ENCODE measurements at regions not wholly inside any gene's neighbourhood (a gene's known extent, or its start where the extent isn't known, plus 50 kb on each side); places are given as distances from the start of the nearest gene placed in this dataset.

DNA sequence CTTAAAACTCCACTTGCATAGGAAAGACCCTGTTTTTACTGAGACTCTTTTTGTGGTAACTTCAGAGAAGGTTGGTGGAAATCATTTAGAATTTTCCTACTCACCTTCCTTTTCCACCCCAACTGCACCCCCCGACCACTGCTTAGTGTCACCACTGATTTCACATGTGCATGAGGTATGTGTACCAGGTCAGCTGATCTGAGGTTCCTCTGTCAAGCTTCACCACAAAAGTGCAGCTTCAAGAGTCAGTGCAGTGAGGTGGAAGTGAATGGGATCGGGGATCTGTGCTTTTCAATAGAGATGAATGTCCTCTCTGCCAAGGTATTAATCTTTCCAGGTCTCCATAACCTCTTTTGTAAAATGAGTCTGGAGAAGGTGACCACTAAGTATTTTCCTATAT, 260.5 kb upstream of the WWC1 start:
- H3K27me3 ChIP-seq = no peaks in the 10 kb centered on the region
- H3K4me1 ChIP-seq = no peaks in the 10 kb centered on the region
- TF ChIP-seq, protein P1, sequence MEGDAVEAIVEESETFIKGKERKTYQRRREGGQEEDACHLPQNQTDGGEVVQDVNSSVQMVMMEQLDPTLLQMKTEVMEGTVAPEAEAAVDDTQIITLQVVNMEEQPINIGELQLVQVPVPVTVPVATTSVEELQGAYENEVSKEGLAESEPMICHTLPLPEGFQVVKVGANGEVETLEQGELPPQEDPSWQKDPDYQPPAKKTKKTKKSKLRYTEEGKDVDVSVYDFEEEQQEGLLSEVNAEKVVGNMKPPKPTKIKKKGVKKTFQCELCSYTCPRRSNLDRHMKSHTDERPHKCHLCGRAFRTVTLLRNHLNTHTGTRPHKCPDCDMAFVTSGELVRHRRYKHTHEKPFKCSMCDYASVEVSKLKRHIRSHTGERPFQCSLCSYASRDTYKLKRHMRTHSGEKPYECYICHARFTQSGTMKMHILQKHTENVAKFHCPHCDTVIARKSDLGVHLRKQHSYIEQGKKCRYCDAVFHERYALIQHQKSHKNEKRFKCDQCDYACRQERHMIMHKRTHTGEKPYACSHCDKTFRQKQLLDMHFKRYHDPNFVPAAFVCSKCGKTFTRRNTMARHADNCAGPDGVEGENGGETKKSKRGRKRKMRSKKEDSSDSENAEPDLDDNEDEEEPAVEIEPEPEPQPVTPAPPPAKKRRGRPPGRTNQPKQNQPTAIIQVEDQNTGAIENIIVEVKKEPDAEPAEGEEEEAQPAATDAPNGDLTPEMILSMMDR (IDR thresholded peaks at IDR 0.05) = no peak
- no peak overlapping the region for H3K27ac ChIP-seq
- intact Hi-C loops (cut with DNase I) = no loop called here
- DNase-seq (no peak), ATAC-seq (no peak)
- no peaks in the 10 kb centered on the region for H3K9me3 ChIP-seq
- no peaks in the 10 kb centered on the region for H3K36me3 ChIP-seq
- H3K4me3 ChIP-seq = no peak overlapping the region

DNA sequence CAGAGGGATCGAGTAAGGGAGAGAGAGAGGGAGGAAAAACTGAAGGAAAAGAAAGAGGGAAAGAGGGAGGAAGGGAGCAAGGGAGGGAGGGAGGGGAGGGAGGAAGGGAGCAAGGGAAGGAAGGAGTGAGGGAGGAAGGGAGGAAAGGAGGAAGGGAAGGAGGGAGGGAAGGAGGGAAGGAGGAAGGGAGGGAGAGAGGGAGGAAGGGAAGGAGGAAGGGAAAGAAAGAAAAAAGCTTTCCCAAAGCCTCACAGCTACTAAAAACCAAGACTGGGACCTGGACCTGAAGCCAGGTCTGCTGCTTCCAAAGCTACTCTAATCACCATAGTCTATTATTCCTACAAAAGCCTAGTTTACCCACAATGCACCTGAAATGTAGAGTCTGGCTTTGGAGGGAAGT, 259.8 kb upstream of the WWC1 start:
- Histone ChIP-seq H3K9me3 (no peaks in the 10 kb centered on the region), H3K27me3 (no peaks in the 10 kb centered on the region), H3K4me1 (no peaks in the 10 kb centered on the region), H3K27ac (no peak overlapping the region), H3K36me3 (no peaks in the 10 kb centered on the region), H3K4me3 (no peak overlapping the region)
- TF ChIP-seq, protein P1 (IDR thresholded peaks at IDR 0.05) = no peak
- intact Hi-C loops (cut with DNase I) = no loop called here
- ATAC-seq = no peak
- DNase-seq = no peak

GRCh38 chr5:168039039-168039438, 252.4 kb upstream of the WWC1 start:
- ATAC-seq = no peak
- Histone ChIP-seq H3K4me1 (no peaks in the 10 kb centered on the region), H3K27me3 (peaks cover 5% of the 10 kb centered on the region), H3K4me3 (no peak overlapping the region), H3K9me3 (no peaks in the 10 kb centered on the region), H3K36me3 (no peaks in the 10 kb centered on the region), H3K27ac (no peak overlapping the region)
- intact Hi-C loops (cut with DNase I) = no loop called here
- TF ChIP-seq, protein P1 (IDR thresholded peaks at IDR 0.05) = no peak
- no peak for DNase-seq

GRCh38 chr5:168039566-168040248, 251.7 kb upstream of the WWC1 start:
- Histone ChIP-seq H3K9me3 (no peaks in the 10 kb centered on the region), H3K27ac (no peak overlapping the region), H3K4me3 (no peak overlapping the region), H3K36me3 (no peaks in the 10 kb centered on the region), H3K27me3 (peaks cover 5% of the 10 kb centered on the region), H3K4me1 (no peaks in the 10 kb centered on the region)
- no peak for DNase-seq
- TF ChIP-seq, protein P1 (IDR thresholded peaks at IDR 0.05) = no peak
- ATAC-seq = no peak
- intact Hi-C loops (cut with DNase I) = no loop called here

DNA sequence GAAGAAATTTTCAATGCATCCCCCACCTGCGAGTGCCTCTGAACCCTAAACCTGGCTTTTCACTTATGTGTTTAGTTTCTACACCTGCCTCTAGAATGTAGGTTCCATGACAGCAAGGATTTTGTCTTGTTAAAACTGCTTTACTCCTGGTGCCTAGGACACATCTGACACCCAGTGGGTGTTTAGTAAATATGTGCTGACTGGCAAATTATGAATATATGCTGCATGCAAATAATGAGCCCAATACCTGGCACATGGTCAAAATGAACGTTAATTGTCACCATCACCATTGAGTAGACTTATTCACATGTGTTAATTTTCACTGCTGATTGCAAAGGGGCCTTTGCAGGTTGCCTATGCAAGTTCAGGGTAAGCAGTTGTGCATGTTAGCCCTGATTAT, 249.9 kb upstream of the WWC1 start:
- Histone ChIP-seq H3K4me1 (no peaks in the 10 kb centered on the region), H3K36me3 (no peaks in the 10 kb centered on the region), H3K27me3 (peaks cover 5% of the 10 kb centered on the region), H3K9me3 (no peaks in the 10 kb centered on the region), H3K27ac (no peak overlapping the region), H3K4me3 (no peak overlapping the region)
- intact Hi-C loops (cut with DNase I) = no loop called here
- DNase-seq = no peak
- TF ChIP-seq, protein P1 (IDR thresholded peaks at IDR 0.05) = no peak
- ATAC-seq = no peak

Data from upper lobe of right lung (tissue), 1 donor.